ENCODE measurements at regions not wholly inside any gene's neighbourhood (a gene's known extent, or its start where the extent isn't known, plus 50 kb on each side); places are given as distances from the start of the nearest gene placed in this dataset.

GRCh38 chr6:40288919-40289318 lies 298.2 kb downstream of the LRFN2 start:
- Histone ChIP-seq H3K9me3 (ENCODE audit: low read depth) (no peaks in the 10 kb centered on the region), H3K36me3 (no peaks in the 10 kb centered on the region), H3K27me3 (peaks cover 12% of the 10 kb centered on the region), H3K4me1 (ENCODE audit: low read depth) (no peaks in the 10 kb centered on the region), H3K27ac (no peak overlapping the region), H3K4me3 (no peak overlapping the region)
- DNase-seq (ENCODE audit: low read depth in 1 of 2, low spot score in 1 of 2) = no peak
- no peak for TF ChIP-seq CTCF (IDR thresholded peaks at IDR 0.05; ENCODE audit: low read depth, low read length)

- no peak for DNase-seq (ENCODE audit: low read depth in 1 of 2, low spot score in 1 of 2)
- H3K9me3 ChIP-seq (ENCODE audit: low read depth) = no peaks in the 10 kb centered on the region
- no peak for TF ChIP-seq CTCF (IDR thresholded peaks at IDR 0.05; ENCODE audit: low read depth, low read length)
- H3K27me3 ChIP-seq = peaks cover 12% of the 10 kb centered on the region
- H3K4me3 ChIP-seq = no peak overlapping the region
- no peaks in the 10 kb centered on the region for H3K4me1 ChIP-seq (ENCODE audit: low read depth)
- H3K36me3 ChIP-seq = no peaks in the 10 kb centered on the region
- H3K27ac ChIP-seq = no peak overlapping the region
These were observed 299.8 kb downstream of the LRFN2 start for GRCh38 chr6:40287296-40287850.

- no peaks in the 10 kb centered on the region for H3K9me3 ChIP-seq (ENCODE audit: low read depth)
- no peak overlapping the region for H3K27ac ChIP-seq
- H3K4me1 ChIP-seq (ENCODE audit: low read depth) = no peaks in the 10 kb centered on the region
- DNase-seq (ENCODE audit: low read depth in 1 of 2, low spot score in 1 of 2) = no peak
- H3K27me3 ChIP-seq = peaks cover 12% of the 10 kb centered on the region
- TF ChIP-seq CTCF (IDR thresholded peaks at IDR 0.05; ENCODE audit: low read depth, low read length) = no peak
- H3K4me3 ChIP-seq = no peak overlapping the region
- no peaks in the 10 kb centered on the region for H3K36me3 ChIP-seq
These were observed 300.4 kb downstream of the LRFN2 start for GRCh38 chr6:40286721-40287120.

- Histone ChIP-seq H3K4me3 (no peak overlapping the region), H3K9me3 (ENCODE audit: low read depth) (no peaks in the 10 kb centered on the region)
- no peak for DNase-seq (ENCODE audit: low read depth in 1 of 2, low spot score in 1 of 2)
These were observed 301.2 kb downstream of the LRFN2 start for GRCh38 chr6:40285996-40286395.

GRCh38 chr6:40285535-40285934 lies 301.6 kb downstream of the LRFN2 start:
- no peak overlapping the region for H3K4me3 ChIP-seq

More at GRCh38 chr6:40285996-40286395, 301.2 kb downstream of the LRFN2 start:
- Histone ChIP-seq H3K27me3 (peaks cover 12% of the 10 kb centered on the region), H3K4me1 (ENCODE audit: low read depth) (no peaks in the 10 kb centered on the region), H3K36me3 (no peaks in the 10 kb centered on the region), H3K27ac (no peak overlapping the region)
- no peak for TF ChIP-seq CTCF (IDR thresholded peaks at IDR 0.05; ENCODE audit: low read depth, low read length)

More at GRCh38 chr6:40285535-40285934, 301.6 kb downstream of the LRFN2 start:
- no peaks in the 10 kb centered on the region for H3K9me3 ChIP-seq (ENCODE audit: low read depth)
- H3K27me3 ChIP-seq = peaks cover 12% of the 10 kb centered on the region
- H3K36me3 ChIP-seq = no peaks in the 10 kb centered on the region
- H3K27ac ChIP-seq = no peak overlapping the region
- no peak for DNase-seq (ENCODE audit: low read depth in 1 of 2, low spot score in 1 of 2)
- TF ChIP-seq CTCF (IDR thresholded peaks at IDR 0.05; ENCODE audit: low read depth, low read length) = no peak
- H3K4me1 ChIP-seq (ENCODE audit: low read depth) = no peaks in the 10 kb centered on the region

Data from cardiac muscle cell (in vitro differentiated cells and primary cell).